SU-DHL-6 (cell line): ENCODE measurements at regions not wholly inside any gene's neighbourhood (a gene's known extent, or its start where the extent isn't known, plus 50 kb on each side); places are given as distances from the start of the nearest gene placed in this dataset.

ENCODE experiments used
- H2AFZ ChIP-seq: fragments of 200-600 bp; sonication (generic); 2 replicates; pipeline ENCODE4 v1.6.1; 2014; ENCODE audit warnings: low read depth, mild to moderate bottlenecking, moderate library complexity, mixed read lengths, antibody characterized with exemption, low read length; ENCODE audit not compliant: severe bottlenecking
- H3F3A ChIP-seq: fragments of 200-600 bp; shearing (Covaris generic); 2 replicates; pipeline ENCODE4 v1.6.0; 2016; ENCODE audit warnings: antibody characterized with exemption, mild to moderate bottlenecking; ENCODE audit not compliant: insufficient read depth
- H3K27ac ChIP-seq: fragments of 200-600 bp; sonication (generic); 2 replicates; pipeline ENCODE4 v1.5.1; 2016; ENCODE audit warnings: low read depth, mild to moderate bottlenecking, low read length, moderate library complexity, mixed read lengths
- H3K27me3 ChIP-seq: fragments of 200-600 bp; sonication (generic), shearing (Covaris generic); 2 replicates; pipeline ENCODE4 v1.6.0; 2014; ENCODE audit warnings: mild to moderate bottlenecking, low read length
- H3K36me3 ChIP-seq: fragments of 200-600 bp; sonication (generic); 2 replicates; pipeline ENCODE4 v1.6.1; 2014; ENCODE audit warnings: mild to moderate bottlenecking, low read length, mixed read lengths
- H3K4me2 ChIP-seq: fragments of 300-600, 200-600 bp; shearing (Covaris generic), sonication (generic); 2 replicates; pipeline ENCODE4 v1.6.0; 2014; ENCODE audit warnings: low read length, low read depth, mild to moderate bottlenecking; ENCODE audit not compliant: poor library complexity, severe bottlenecking
- H3K4me3 ChIP-seq: fragments of 200-600 bp; sonication (generic); 2 replicates; pipeline ENCODE4 v1.5.1; 2014; ENCODE audit warnings: antibody characterized with exemption, low read length, mild to moderate bottlenecking, mixed read lengths; ENCODE audit not compliant: insufficient read depth, poor library complexity, severe bottlenecking
- H3K79me2 ChIP-seq: fragments of 200-600 bp; sonication (generic); 2 replicates; pipeline ENCODE4 v1.6.1; 2014; ENCODE audit warnings: mild to moderate bottlenecking, low read length, moderate library complexity; ENCODE audit not compliant: insufficient read depth
- H3K9ac ChIP-seq: fragments of 200-600 bp; sonication (generic); 2 replicates; pipeline ENCODE4 v1.7.0; 2014; ENCODE audit warnings: mild to moderate bottlenecking, low read length
- H3K9me2 ChIP-seq: fragments of 200-600 bp; sonication (generic); replicated peaks from 2 replicates; pipeline ENCODE4 v1.6.1; 2014; ENCODE audit warnings: low read length; ENCODE audit not compliant: insufficient read depth
- H3K9me3 ChIP-seq: fragments of 200-600 bp; sonication (generic); 2 replicates; pipeline ENCODE4 v1.6.1; 2014; ENCODE audit warnings: low read length, mixed read lengths; ENCODE audit not compliant: insufficient read depth
- H4K20me1 ChIP-seq: fragments of 200-600 bp; sonication (generic); 2 replicates; pipeline ENCODE4 v1.6.1; 2014; ENCODE audit warnings: low read depth, mild to moderate bottlenecking, antibody characterized with exemption, low read length, moderate library complexity, mixed read lengths
- EZH2phosphoT487 ChIP-seq: fragments of 200-600 bp; sonication (generic), shearing (Covaris generic); conservative IDR thresholded peaks from 2 replicates; pipeline ENCODE4 v1.6.1; 2018; ENCODE audit warnings: mild to moderate bottlenecking, antibody characterized with exemption, low read length, moderate library complexity, mixed read lengths
- TF ChIP-seq, protein P1 (sequence below): fragments of 200-600 bp; sonication (generic); IDR thresholded peaks from one replicate; pipeline ENCODE4 v1.5.1; 2017; ENCODE audit warnings: antibody characterized with exemption, mild to moderate bottlenecking, low read length, moderate library complexity; ENCODE audit not compliant: insufficient read depth, poor library complexity, severe bottlenecking

GRCh38 chr18:34540897-34541296 is 169.2 kb upstream of the DTNA start:
- TF ChIP-seq EZH2phosphoT487, result no peak
- TF ChIP-seq, protein P1, sequence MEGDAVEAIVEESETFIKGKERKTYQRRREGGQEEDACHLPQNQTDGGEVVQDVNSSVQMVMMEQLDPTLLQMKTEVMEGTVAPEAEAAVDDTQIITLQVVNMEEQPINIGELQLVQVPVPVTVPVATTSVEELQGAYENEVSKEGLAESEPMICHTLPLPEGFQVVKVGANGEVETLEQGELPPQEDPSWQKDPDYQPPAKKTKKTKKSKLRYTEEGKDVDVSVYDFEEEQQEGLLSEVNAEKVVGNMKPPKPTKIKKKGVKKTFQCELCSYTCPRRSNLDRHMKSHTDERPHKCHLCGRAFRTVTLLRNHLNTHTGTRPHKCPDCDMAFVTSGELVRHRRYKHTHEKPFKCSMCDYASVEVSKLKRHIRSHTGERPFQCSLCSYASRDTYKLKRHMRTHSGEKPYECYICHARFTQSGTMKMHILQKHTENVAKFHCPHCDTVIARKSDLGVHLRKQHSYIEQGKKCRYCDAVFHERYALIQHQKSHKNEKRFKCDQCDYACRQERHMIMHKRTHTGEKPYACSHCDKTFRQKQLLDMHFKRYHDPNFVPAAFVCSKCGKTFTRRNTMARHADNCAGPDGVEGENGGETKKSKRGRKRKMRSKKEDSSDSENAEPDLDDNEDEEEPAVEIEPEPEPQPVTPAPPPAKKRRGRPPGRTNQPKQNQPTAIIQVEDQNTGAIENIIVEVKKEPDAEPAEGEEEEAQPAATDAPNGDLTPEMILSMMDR, result no peak

DNA sequence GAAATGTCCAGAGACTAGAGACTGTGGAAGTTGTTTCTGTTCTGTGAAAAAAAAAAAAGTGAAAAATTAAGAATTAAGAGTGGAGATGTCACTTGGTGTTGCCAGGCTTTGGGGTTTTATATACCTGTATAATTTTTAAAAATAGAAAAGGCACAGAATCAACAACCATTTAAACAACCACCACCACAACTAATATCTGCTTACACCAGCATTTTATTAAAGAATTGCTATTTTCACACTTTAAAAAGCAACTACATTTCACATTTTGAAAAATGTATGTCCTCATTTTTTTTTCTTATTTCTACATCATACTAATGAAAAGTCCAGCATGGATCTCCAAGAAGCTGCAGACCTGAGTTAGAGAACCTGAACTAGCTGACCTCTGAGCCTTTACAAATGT is 167.5 kb upstream of the DTNA start:
- no peak overlapping the region for H2AFZ ChIP-seq
- no peak overlapping the region for H3K4me2 ChIP-seq
- no peaks in the 10 kb centered on the region for H3K36me3 ChIP-seq
- no peaks in the 10 kb centered on the region for H3K9me3 ChIP-seq
- no peaks in the 10 kb centered on the region for H3K79me2 ChIP-seq
- H3K27me3 ChIP-seq, result no peaks in the 10 kb centered on the region
- H3K9me2 ChIP-seq, result no peaks in the 10 kb centered on the region
- H3K9ac ChIP-seq, result no peak overlapping the region
- H3K27ac ChIP-seq, result no peak overlapping the region
- H3F3A ChIP-seq, result no peaks in the 10 kb centered on the region
- no peaks in the 10 kb centered on the region for H4K20me1 ChIP-seq
- H3K4me3 ChIP-seq, result no peak overlapping the region
- TF ChIP-seq, protein P1, result no peak
- no peak for TF ChIP-seq EZH2phosphoT487

More at GRCh38 chr18:34540897-34541296, 169.2 kb upstream of the DTNA start:
- no peak overlapping the region for H3K9ac ChIP-seq
- no peak overlapping the region for H3K4me2 ChIP-seq
- no peaks in the 10 kb centered on the region for H4K20me1 ChIP-seq
- H3K4me3 ChIP-seq, result no peak overlapping the region
- no peaks in the 10 kb centered on the region for H3K27me3 ChIP-seq
- no peaks in the 10 kb centered on the region for H3K9me2 ChIP-seq
- no peaks in the 10 kb centered on the region for H3K36me3 ChIP-seq
- H2AFZ ChIP-seq, result no peak overlapping the region
- H3K9me3 ChIP-seq, result no peaks in the 10 kb centered on the region
- no peaks in the 10 kb centered on the region for H3F3A ChIP-seq
- no peaks in the 10 kb centered on the region for H3K79me2 ChIP-seq
- H3K27ac ChIP-seq, result no peak overlapping the region

DNA sequence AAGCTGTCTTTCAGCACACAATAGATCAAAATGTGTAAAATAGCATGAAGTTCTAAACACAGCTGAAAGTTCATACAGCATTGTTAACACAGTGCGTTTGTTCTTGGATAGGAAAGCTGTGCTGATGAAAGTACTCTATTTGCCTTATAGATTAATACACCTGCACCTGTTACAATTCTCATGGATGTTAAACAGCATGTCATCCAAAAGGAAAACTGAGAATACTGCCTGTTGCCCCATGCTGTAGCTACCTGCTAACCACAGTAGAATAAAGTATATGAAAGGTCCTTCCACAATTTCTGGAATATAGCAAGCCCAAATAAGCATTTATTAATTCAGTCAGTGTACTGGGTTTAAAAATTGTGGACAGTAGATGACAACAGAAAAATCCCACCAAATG is 166.7 kb upstream of the DTNA start:
- no peak for TF ChIP-seq EZH2phosphoT487
- TF ChIP-seq, protein P1, result no peak
- Histone ChIP-seq H3K36me3 (no peaks in the 10 kb centered on the region), H3K9ac (no peak overlapping the region), H3F3A (no peaks in the 10 kb centered on the region), H3K79me2 (no peaks in the 10 kb centered on the region), H3K27me3 (no peaks in the 10 kb centered on the region), H4K20me1 (no peaks in the 10 kb centered on the region), H3K4me2 (no peak overlapping the region), H3K9me3 (no peaks in the 10 kb centered on the region), H2AFZ (no peak overlapping the region), H3K4me3 (no peak overlapping the region), H3K27ac (no peak overlapping the region), H3K9me2 (no peaks in the 10 kb centered on the region)
